Endodermal cell (in vitro differentiated cells): ENCODE measurements at regions not wholly inside any gene's neighbourhood (a gene's known extent, or its start where the extent isn't known, plus 50 kb on each side); places are given as distances from the start of the nearest gene placed in this dataset.

Experiments
- DNase-seq: peaks from one replicate; pipeline ENCODE4 v3.0.0-alpha.2; 2017
- H3K27ac ChIP-seq: 2 replicates; pipeline ENCODE4 v1.5.1; 2013; ENCODE audit warnings: mild to moderate bottlenecking, low read depth, low read length, moderate library complexity
- H3K27me3 ChIP-seq: 2 replicates; pipeline ENCODE4 v1.6.1; 2013; ENCODE audit warnings: mild to moderate bottlenecking, low read length, moderate library complexity; ENCODE audit not compliant: insufficient read depth, control insufficient read depth, poor library complexity, severe bottlenecking
- H3K36me3 ChIP-seq: 2 replicates; pipeline ENCODE4 v1.7.0; 2013; ENCODE audit warnings: mild to moderate bottlenecking, low read length, moderate library complexity; ENCODE audit not compliant: control insufficient read depth, insufficient read depth
- H3K4me1 ChIP-seq: one replicate; pipeline ENCODE4 v1.7.0; 2013; ENCODE audit warnings: low read length; ENCODE audit not compliant: control insufficient read depth, insufficient read depth
- H3K4me3 ChIP-seq: 2 replicates; pipeline ENCODE4 v1.5.1; 2013; ENCODE audit warnings: mild to moderate bottlenecking, low read length, moderate library complexity
- H3K9ac ChIP-seq: 2 replicates; pipeline ENCODE4 v1.6.1; 2013; ENCODE audit warnings: mild to moderate bottlenecking, low read length, moderate library complexity; ENCODE audit not compliant: poor library complexity, severe bottlenecking; ENCODE audit errors: extremely low read depth
- H3K9me3 ChIP-seq: 2 replicates; pipeline ENCODE4 v1.6.1; 2013; ENCODE audit warnings: mild to moderate bottlenecking, low read length, moderate library complexity; ENCODE audit not compliant: control insufficient read depth
- H3K27ac Mint-ChIP-seq: 2 replicates; pipeline ENCODE4 v1.8.0; 2020; ENCODE audit warnings: mixed read lengths
- H3K27me3 Mint-ChIP-seq: 2 replicates; pipeline ENCODE4 v1.8.0; 2021; ENCODE audit warnings: mild to moderate bottlenecking, mixed read lengths; ENCODE audit not compliant: insufficient read depth
- H3K36me3 Mint-ChIP-seq: 2 replicates; pipeline ENCODE4 v1.8.0; 2020; ENCODE audit warnings: low read depth, mixed read lengths
- H3K4me1 Mint-ChIP-seq: 2 replicates; pipeline ENCODE4 v1.8.0; 2020; ENCODE audit warnings: mixed read lengths
- H3K4me3 Mint-ChIP-seq: 2 replicates; pipeline ENCODE4 v1.8.0; 2020; ENCODE audit warnings: mild to moderate bottlenecking, moderate library complexity, mixed read lengths
- H3K9me3 Mint-ChIP-seq: 2 replicates; pipeline ENCODE4 v1.8.0; 2020; ENCODE audit warnings: mild to moderate bottlenecking, mixed read lengths
- CTCF ChIP-seq: fragments of 200-600 bp; sonication (generic); conservative IDR thresholded peaks from 2 replicates; pipeline ENCODE4 v1.5.0; 2021; ENCODE audit warnings: antibody characterized with exemption, mild to moderate bottlenecking
- WGBS, 2 experiments: methylation state at CpG; one replicate each; pipeline versions ENCODE4 v1.1.5 to v1.1.7; 2013; ENCODE audit warnings: missing lambda C conversion rate in 2 of 2, mixed read lengths in 1 of 2; ENCODE audit not compliant: insufficient coverage in 1 of 2, insufficient read length in 1 of 2; 5-methylcytosine and 5-hydroxymethylcytosine counted together

- Histone ChIP-seq H3K9me3 (no peaks in the 10 kb centered on the region), H3K4me1 (no peaks in the 10 kb centered on the region), H3K36me3 (no peaks in the 10 kb centered on the region), H3K4me3 (no peak overlapping the region), H3K9ac (no peak overlapping the region), H3K27ac (no peak overlapping the region), H3K27me3 (no peaks in the 10 kb centered on the region)
- H3K4me1 Mint-ChIP-seq: peaks cover 6% of the 10 kb centered on the region
- no peaks in the 10 kb centered on the region for H3K27me3 Mint-ChIP-seq
- no peak overlapping the region for H3K27ac Mint-ChIP-seq
- H3K9me3 Mint-ChIP-seq: no peaks in the 10 kb centered on the region
- WGBS, 2 experiments: 92 to 95% methylated on average over 24 to 25 of the region's 25 CpGs
- no peak for TF ChIP-seq CTCF
- peak; percentile 39 for DNase-seq
- no peak overlapping the region for H3K4me3 Mint-ChIP-seq
- H3K36me3 Mint-ChIP-seq: no peaks in the 10 kb centered on the region
These were observed 110.2 kb upstream of the GPC1 start for GRCh38 chr2:240325016-240326007.

GRCh38 chr2:240326246-240326645 lies 109.2 kb upstream of the GPC1 start:
- Histone ChIP-seq H3K4me1 (no peaks in the 10 kb centered on the region), H3K27me3 (no peaks in the 10 kb centered on the region), H3K36me3 (no peaks in the 10 kb centered on the region), H3K9ac (no peak overlapping the region), H3K4me3 (no peak overlapping the region), H3K27ac (no peak overlapping the region), H3K9me3 (no peaks in the 10 kb centered on the region)
- Mint-ChIP-seq H3K36me3 (no peaks in the 10 kb centered on the region), H3K9me3 (peaks cover 5% of the 10 kb centered on the region), H3K4me1 (peaks cover 5% of the 10 kb centered on the region), H3K27ac (no peak overlapping the region), H3K4me3 (no peak overlapping the region), H3K27me3 (no peaks in the 10 kb centered on the region)
- no peak for TF ChIP-seq CTCF
- DNase-seq: peak; percentile 48
- WGBS, 2 experiments: 72 to 75% methylated on average over 4 of the region's 4 CpGs

GRCh38 chr2:240326886-240327285 lies 108.6 kb upstream of the GPC1 start:
- Histone ChIP-seq H3K27ac (no peak overlapping the region), H3K9ac (no peak overlapping the region), H3K4me1 (no peaks in the 10 kb centered on the region), H3K27me3 (no peaks in the 10 kb centered on the region), H3K4me3 (no peak overlapping the region), H3K36me3 (no peaks in the 10 kb centered on the region), H3K9me3 (no peaks in the 10 kb centered on the region)
- H3K36me3 Mint-ChIP-seq: no peaks in the 10 kb centered on the region
- H3K4me1 Mint-ChIP-seq: peaks cover 5% of the 10 kb centered on the region
- peaks cover under 1% of the 10 kb centered on the region for H3K27me3 Mint-ChIP-seq
- DNase-seq: peak; percentile 39
- H3K27ac Mint-ChIP-seq: no peak overlapping the region
- 91 to 95% methylated on average over 9 of the region's 9 CpGs for WGBS, 2 experiments
- H3K9me3 Mint-ChIP-seq: peaks cover 8% of the 10 kb centered on the region
- H3K4me3 Mint-ChIP-seq: no peak overlapping the region
- no peak for TF ChIP-seq CTCF
